DMS153 treated with DMSO at 0.1 percent for 48 hours (cell line): ENCODE measurements at regions not wholly inside any gene's neighbourhood (a gene's known extent, or its start where the extent isn't known, plus 50 kb on each side); places are given as distances from the start of the nearest gene placed in this dataset.
"Not testable (repeated sequence)": the region's sequence is repeated elsewhere in the genome, so short reads cannot be mapped to it uniquely, and the experiment has no call there.

Source experiments
- DNase-seq: peaks from one replicate; lab custom pipeline; 2025; ENCODE audit not compliant: unreplicated experiment; lab: John Stamatoyannopoulos, UW

DNA sequence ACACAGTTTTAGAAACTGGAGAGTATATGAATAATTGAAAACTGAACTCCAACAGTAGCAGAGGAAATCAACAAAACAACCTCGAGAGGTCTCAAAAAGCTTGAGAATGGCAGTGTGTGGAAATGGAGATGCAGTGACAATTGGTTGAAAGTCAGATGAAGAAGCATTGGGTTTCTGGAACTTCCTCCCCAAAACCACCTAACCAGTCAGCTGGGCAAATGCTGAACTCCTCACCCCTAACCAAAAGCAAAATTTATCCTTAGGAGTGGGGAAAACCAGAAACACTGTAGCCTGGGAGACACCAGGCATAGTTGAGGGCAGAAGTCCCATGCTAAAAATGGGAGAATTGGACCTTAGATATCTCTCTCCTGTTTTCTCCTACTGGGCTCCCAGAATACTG, 109.9 kb downstream of the TANC2 start:
- DNase-seq, result no peak

DNA sequence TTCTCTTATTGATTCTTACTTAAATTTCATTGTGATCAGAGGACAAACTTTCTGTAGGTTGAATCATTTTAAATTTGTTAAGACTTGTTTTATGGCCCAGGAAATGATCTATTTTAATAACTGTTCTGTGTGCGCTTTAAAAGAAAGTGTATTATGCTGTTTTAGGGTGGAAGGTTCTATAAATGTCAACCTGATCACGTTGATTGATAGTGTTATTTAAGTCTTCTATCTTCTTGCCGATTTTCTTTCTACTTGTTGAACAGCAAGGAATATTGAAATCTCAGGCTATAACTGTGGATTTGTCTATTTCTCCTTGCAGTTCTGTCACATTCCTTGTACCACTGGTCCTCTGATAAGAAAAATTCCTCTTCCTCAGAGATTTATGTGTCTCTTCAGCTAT, 112.7 kb downstream of the TANC2 start:
- DNase-seq, result no peak

DNA sequence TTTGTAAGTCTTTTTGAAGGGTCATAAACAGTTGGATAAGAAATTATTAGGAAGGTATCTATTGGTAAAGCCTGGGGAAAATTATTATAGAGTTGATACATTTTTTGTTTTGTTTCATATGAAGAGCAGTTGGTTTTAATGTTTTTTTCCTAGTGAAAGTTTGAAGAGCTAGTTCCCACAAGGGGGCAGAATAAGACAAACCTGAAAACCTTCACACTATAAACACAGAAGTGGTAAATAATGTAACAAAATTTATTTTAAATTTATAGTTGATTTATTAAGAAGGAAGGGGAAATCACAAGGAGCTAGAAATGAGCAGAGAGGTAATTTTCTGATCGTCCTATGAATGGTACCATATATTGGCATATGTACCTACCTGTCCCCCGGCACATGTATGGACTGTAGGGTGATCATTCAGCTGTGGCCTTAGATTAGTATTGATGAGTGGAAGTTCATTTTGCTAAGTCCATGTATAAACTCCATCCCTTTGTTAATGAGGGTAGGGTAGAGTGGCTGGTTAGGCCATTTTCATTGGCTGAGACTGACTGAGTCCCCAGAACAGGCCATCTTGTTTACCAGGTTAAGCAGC, 116.3 kb downstream of the TANC2 start:
- no peak for DNase-seq

DNA sequence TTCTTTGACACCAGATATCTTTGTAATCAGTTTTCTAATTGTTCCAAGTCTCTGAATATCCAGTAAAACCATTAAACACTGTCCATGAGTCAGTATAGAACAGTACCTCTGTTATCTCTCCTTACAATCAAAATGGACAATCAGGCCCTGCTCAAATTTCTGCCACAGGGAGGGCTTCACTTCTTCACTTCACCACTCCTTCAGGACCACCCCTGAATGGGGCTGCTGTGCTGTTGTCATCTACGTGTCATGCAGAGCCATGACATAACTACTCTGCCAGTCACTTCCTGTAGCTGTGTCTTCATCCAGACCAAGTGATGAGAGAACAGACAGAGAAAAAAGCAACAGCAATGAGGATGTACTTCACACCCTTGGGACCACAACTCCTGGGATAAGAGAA, 116.9 kb downstream of the TANC2 start:
- DNase-seq, result no peak

DNA sequence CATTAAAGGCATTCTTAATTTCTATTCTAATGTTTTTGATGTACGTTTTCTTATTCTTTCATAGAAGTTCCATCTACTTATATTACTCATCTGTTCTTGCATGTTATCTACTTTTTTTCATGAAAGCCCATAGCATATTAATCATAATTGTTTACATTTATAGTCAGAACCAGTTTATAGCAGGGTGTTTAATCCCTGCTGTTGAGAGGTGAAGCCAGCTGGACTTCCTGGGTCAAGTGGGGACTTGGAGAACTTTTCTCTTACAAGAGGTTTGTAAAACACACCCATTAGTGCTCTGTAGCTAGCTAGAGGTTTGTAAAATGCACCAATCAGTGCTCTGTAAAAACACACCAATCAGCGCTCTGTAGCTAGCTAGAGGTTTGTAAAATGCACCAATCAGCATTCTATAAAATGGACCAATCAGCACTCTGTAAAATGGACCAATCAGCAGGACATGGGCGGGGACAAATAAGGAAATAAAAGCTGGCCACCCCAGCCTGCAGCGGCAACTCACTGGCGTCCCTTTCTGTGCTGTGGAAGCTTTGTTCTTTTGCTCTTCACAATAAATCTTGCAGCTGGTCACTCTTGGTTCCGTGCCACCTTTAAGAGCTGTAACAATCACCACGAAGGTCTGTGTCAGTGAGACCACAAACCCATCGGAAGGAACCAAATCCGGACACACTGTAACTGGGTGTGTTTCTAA, 120.6 kb downstream of the TANC2 start:
- DNase-seq, result no peak

DNA sequence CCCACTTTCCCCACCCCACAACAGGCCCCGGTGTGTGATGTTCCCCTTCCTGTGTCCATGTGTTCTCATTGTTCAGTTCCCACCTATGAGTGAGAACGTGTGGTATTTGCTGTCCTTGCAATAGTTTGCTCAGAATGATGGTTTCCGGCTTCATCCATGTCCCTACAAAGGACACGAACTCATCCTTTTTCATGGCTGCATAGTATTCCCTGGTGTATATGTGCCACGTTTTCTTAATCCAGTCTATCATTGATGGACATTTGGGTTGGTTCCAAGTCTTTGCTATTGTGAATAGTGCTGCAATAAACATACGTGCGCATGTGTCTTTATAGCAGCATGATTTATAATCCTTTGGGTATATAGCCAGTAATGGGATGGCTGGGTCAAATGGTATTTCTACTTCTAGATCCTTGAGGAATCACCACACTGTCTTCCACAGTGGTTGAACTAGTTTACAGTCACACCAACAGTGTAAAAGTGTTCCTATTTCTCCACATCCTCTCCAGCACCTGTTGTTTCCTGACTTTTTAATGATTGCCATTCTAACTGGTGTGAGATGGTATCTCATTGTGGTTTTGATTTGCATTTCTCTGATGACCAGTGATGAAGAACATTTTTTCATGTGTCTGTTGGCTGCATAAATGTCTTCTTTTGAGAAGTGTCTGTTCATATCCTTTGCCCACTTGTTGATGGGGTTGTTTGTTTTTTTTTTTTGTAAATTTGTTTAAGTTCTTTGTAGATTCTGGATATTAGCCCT, 124.5 kb downstream of the TANC2 start:
- DNase-seq, result not testable (repeated sequence)

DNA sequence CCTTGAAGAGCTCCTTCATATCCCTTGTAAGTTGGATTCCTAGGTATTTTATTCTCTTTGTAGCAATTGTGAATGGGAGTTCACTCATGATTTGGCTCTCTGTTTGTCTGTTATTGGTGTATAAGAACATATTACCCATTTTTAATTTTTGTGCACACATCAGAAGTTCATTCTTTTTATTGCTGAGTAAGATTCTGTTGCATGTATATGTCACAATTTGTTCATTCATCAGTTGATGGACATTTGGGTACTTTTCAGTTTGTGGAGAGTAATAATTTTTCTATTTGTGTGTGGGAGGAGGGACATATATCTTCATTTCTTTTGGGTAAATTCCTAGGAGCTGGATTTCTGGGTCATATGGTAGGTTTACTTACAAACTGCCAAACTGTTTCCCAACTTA, 125.9 kb downstream of the TANC2 start:
- not testable (repeated sequence) for DNase-seq

DNA sequence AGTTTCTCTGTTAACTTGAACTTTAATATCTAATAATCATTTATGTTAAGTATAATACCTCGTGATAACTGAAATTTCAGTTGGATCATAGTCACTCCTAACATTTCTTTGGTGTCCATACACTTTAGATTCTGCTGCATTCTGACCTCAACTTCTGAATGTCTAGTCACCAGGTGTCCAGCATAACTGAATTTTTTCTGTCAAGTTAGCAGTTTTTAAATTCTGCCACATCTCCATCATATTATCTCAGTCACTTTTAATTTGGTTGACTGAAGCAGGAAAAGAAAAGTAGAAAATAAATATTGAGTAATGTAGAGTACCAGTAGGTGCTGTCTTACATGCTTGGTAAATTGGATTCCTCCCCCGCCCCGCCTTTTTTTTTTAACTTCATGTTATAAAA, 128.6 kb downstream of the TANC2 start:
- DNase-seq, result no peak

DNA sequence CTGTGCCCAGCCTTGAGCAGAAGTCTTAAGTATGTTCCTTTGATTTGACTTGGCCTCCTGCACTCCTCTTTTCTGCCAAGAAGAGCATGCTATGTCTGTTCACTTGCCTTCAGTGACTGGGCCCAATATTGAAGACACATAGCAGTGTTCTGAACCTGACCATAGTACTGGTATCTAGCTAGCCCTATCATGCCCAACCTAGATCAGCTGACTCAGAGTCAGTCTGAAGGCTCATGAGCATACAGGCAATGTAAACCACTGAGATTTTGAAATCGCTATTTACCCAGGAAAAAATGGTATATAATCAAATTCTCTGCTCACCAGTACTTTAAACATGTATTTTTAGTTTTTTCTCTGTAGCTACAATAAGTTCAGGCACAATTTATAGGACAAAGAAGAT, 129.4 kb downstream of the TANC2 start:
- no peak for DNase-seq

DNA sequence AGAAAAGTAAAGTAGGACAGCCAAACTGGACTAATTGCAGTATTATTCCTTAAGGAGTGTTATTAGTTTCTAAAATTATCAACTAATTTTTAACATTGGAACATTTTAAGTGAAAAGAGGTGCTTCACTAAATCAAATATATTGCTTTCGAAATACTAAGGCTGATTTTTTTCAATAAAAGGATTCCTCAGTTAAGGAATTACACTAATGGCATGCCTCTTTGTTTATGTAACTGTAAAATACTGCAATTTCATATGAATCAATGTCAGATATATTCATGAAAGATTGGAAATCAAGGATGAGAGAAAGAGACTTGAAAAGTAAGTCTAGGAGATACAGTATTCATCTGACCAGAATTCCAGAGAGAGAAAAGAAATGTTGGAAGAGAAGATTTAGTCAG, 129.8 kb downstream of the TANC2 start:
- DNase-seq, result no peak

DNA sequence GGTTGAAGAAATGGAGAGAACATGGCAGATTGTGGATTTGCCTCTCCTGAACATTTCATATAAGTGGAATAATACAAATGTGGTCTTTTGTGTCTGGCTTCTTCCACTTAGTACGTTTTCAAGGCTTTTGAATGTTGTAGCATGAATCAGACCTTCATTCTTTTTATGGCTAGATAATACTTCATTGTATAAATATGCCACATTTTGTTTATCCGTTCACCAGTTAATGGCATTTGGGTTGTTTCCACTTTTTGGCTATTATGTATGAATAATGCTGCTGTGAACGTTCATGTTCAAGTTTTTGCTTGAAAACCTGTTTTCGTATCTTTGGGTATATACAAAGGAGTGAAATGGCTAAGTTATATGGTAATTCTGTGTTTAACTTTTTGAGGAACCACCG, 130.4 kb downstream of the TANC2 start:
- DNase-seq, result no peak

DNA sequence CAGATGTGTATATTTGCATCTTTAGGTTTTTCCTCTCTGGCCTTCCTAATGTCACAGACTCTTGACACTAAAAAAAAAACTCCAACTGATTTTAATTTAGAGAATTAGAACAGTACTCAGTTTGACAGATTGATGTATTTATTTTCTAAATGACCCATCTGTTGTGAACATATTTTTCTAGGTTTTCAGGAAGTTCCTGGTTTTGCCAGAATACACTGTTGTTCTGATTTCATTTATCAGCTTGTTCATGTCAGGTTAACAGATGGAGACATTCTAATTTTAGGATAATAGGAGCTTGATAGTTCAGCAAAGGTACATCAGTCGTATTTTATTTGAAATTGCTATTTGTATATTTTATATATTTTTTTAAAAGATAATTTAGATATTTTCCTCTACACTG, 133.4 kb downstream of the TANC2 start:
- DNase-seq, result no peak

DNA sequence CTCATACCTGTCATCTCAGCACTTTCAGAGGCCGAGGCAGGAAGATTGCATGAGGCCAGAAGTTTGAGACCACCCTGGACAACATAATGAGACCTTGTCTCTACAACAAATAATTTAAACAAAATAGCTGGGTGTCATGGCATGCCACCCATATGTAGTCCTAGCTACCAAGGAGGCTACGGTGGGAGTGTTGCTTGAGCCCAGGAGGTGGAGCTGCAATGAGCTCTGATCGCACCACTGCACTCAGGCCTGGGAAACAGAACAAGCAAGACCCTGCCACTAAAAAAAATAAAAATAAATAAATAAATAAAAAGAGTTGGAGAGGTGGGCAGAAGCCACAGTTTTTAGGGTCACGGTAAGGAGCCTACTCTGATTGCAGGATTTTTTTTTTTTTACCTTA, 136.0 kb downstream of the TANC2 start:
- DNase-seq, result no peak

DNA sequence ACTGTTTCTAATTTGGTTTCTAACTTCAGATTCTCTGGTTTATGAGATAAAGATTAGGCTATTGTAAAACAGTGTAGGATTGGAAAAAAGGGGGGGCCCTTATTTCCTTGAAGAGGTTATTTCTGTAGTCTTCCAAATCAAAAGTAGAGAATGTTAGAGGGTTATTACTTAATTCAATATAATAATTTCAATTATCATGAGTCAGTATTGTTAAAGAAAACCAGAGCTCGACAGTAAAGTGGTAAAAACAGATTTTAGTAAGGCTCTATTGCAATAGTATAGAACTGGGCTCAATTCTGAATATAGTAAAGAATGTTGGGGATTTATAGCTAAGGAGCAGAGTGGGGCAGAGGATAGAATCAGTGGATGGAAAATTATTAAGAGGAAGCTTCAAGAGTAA, 140.0 kb downstream of the TANC2 start:
- DNase-seq, result no peak

DNA sequence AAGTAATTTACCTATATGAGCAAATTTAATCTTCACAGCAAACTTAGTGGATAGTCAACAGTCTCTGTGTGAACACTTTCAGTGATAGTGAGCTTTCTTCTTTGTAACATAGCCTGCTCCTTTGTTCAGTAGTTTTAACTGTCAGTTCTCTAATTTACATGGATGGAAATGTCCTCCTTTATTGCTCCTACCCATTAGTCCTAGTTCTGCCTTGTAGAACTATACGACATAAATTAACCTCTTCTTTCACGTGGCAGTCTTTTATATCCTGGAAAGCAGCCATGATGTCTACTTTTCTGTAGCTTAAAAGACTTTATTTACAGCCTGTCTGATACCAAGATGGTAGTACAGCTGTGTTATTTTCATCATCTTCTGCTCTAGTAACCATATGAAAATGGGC, 143.6 kb downstream of the TANC2 start:
- DNase-seq, result no peak

DNA sequence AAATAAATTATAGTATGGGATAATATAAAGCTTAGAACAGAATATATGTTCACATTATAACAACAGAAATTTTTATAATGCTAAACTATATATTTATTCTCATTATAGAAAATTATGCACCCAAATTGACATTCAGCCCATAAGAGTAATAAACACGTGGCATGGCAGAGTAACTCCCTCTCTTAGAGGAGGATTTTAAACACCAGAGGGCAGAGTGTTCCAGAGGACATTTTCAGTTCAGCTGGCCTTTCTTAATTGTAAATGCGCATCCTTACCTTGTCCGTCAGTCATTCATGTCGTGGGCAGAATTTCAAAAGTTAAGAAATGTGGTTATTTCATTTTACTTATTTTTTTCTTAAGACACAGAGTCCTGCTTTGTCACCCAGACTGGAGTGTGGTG, 147.1 kb downstream of the TANC2 start:
- no peak for DNase-seq

DNA sequence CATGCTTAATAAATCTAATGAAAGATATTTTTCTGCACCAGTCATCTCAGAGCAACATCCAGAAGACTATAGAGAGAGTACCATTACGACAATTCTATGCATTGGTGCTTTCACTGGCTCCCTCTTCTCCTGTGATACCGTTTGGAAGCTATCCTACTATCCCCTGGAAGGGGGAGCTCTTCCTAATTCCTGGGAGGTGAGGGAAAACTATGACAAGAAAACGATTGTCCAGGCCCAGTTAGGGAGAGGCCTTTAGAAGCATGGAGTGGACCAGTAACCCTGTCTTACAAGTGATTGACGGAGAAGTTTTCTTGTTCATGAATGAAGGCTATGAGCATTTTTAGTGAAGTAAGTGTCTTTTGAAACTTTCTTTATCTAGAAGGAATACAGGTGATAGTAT, 150.2 kb downstream of the TANC2 start:
- no peak for DNase-seq

DNA sequence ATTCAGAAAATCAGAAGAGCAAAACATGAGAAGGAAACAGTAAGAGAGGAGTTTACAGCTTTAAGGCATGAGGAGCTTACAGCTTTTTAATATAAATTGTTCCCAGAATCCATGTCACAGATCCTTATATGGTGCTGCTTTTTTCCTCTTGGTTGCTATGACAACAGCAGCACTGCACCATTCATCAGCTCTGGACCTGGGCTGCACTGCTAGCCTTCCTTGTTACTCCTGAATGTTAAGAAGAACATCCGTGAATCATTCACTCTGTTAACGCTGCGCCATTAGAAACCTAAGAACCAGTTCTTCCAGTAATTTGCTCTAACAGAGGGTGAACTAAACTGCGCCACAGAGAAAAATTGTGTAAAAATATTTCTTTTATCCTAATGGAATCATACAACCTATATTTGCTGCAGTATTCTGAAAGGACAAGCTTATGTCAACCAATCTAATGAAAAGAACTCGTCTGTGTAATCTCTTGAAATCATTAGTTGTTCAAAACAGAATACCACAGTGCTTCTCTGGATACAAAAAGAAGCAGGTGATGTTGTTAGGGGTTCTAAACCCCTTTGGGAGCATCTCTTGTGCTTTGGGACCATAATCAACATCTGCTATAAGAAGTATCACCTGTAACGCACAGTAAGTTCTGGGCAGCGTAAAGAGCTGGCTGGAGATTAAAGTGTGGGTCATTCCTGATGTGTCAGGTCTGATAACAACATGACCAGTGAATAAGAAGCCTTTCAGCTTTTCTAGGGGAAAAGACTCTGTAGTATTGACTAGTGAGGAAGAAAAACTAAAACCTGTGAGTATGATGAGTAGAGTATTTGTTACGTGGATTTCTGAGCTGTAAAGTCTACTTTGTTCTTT, 151.2 kb downstream of the TANC2 start:
- no peak for DNase-seq

DNA sequence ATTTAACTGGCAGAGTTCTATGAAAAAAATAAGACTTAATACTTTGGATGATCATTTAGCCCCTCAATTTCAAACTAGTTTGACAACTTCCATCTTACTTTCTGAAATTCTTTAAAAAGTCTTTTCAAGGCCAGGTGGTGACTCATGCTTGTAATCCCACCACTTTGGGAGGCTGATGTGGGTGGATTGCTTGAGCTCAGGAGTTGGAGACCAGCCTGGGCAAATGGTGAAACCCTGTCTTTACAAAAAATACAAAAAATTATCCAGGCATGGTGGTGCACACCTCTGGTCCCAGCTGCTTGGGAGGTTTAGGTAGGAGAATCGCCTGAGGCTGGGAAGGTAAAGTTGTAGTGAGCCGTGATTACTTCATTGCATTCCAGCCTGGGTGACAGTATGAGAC, 154.4 kb downstream of the TANC2 start:
- DNase-seq, result no peak

DNA sequence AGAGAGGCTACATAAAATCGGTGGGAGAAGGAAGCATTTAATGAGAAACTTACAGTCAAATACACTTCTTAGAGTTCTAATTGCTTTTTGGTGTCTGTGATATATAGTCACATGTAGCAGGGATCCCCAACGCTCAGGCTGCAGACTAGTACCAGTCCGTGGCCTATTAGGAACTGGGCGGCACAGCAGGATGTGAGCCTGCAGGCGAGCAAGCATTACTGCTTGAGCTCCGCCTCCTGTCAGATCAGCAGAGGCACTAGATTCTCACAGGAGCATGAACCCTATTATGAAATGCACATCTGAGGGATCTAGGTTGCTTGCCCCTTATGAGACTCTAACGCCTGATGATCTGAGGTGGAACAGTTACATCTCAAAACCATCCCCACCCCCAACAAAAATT, 158.5 kb downstream of the TANC2 start:
- DNase-seq, result no peak

DNA sequence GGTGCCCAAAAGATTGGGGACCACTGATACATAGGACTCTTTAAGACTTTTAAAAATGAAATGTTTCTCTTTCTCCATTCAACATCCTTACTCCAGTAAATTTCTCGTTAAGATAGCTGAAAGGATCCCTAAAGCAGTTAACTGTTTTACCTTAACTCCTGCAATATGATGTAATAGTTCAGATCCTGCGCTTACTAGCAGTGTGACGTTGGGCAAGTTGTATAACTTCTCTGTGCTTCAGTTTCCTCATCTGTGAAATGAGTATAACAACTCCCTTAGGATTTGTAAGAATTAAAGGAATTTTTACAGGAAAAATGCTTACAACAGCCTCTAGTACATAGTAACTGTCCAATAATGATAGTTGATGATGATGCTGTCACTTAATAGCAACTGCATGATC, 158.9 kb downstream of the TANC2 start:
- no peak for DNase-seq

DNA sequence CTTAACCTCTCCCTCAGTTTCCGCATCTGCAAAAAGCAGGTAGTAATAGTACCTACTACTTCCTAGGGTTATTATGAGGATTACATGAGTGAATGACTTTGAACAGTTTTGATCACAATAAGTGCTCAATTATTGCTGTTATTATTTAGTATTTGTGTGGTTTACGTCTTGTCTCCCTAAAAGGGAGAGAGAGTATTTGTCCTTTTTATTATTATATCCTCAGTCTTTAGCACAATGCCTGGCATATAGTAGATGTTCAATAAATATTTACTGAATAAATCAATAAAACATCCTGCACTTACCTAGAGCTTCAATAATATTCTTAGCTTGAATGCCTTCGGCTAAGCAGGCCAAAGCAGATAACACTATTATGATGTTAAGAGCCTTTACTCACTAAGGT, 160.0 kb downstream of the TANC2 start:
- no peak for DNase-seq
